SH-SY5Y (cell line): ENCODE measurements at regions not wholly inside any gene's neighbourhood (a gene's known extent, or its start where the extent isn't known, plus 50 kb on each side); places are given as distances from the start of the nearest gene placed in this dataset.

Source experiments
- GATA2 ChIP-seq: IDR thresholded peaks from 2 replicates; pipeline ENCODE4 v1.6.1; 2011; ENCODE audit warnings: mild to moderate bottlenecking, low read depth, low read length
- GATA3 ChIP-seq: IDR thresholded peaks from 2 replicates; pipeline ENCODE4 v1.6.1; 2011; ENCODE audit warnings: low read depth, mild to moderate bottlenecking, low read length, moderate library complexity

GRCh38 chr17:68657166-68657565, 56.0 kb upstream of the FAM20A start:
- TF ChIP-seq GATA2: no peak
- no peak for TF ChIP-seq GATA3

DNA sequence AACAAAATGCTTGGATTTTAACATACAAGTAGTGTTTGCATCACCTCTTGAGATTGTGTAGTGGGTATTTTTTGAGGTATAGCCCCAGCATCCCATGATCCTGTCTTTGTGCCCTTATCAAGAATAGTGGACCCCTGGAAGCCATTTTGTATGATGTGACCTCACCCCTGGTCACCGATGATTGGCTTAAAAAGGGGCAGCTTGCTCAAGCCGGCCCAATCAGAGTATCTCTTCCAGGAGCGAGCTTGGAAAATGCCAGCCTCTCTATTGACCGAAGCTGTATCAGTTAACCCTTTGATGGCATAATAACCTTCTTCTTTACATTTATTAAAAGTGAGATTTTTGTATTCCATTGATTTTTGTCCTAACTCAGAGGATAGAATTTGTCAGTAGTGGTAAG, 55.5 kb upstream of the FAM20A start:
- TF ChIP-seq GATA3 (no peak), GATA2 (no peak)
